GM12801 (cell line): ENCODE measurements at regions not wholly inside any gene's neighbourhood (a gene's known extent, or its start where the extent isn't known, plus 50 kb on each side); places are given as distances from the start of the nearest gene placed in this dataset.

Source experiments
- CTCF ChIP-seq: IDR thresholded peaks from one replicate; pipeline ENCODE4 v1.5.1; 2011; ENCODE audit warnings: control low read depth; ENCODE audit not compliant: insufficient read length; ENCODE audit errors: extremely low read depth

DNA sequence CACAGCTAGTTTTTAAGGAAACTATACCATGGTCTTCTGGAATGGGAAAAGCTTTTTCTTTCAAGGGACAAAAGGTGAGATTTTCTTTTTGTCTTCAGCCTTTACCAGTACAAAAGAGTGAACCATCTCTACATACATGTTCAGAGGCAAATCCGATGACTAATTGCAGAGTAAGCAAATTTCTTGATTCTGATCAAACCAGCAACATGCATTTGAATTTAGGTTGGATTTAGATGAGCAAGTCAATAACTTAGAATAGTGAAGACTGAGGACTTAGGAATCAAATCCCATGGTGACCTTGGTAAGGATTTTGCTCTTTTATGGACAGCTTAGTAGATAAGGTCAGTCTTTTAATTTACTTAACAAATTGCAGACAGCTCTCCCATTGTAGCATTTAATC, 65.9 kb upstream of the BLID start:
- no peak for TF ChIP-seq CTCF

DNA sequence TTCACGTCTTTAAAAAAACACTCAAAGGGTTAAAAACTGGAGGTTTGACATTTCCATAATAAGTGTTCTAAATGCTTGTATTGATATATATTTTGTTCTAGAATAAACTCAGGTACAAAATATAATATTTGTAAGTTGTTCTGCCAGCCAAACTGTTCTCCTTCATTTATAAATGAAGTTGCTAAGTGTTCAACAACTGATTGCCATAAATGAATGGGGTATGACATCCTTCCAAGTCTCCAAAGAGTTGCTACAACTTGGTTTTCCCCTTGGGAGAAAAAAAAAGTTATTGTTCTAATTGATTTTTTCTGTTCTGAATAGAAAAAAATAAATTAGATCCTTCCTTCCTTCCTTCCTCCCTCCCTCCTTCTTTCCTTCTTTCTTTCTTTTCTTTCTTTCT, 65.4 kb upstream of the BLID start:
- TF ChIP-seq CTCF: no peak

DNA sequence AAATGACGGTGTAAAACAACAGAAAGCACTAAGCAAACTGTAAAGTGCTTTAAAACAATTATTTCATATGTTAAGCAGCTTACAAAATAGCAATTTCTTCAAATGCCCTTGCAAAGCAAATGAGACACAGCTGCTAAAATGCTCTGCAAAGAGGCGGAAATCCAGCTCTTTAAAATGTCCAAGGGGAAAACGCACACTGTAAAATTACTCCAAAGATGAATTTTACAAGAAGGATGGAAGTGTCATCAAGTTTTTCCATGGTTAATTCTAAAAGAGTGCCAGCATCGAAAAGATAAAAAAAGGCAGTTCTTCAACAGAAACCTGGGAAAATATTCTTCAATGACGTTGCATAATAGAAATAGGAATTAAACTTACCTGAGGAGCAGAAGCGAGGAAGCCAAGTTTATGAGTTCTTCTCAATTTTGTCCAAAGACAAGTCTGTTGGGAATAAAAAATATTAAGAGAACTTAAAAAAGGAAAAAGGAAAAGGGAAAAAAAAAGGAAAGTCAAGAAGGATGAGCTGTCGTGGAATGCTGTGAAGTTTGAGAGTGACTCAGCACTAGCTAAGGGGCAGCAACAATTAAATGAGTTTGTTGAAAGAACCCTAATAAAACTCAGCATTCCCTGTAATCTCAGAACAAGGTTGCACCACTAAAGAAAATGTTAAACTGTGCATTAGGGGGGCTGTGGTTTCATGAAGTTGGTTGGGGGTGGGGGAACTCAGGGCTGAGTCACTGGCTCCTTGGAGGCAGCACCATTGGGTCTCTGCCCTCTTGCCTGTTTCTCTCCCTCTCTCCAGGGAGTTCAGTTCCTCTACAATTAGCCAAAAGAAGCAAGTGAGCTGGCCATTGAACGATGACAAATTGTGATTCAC, 64.2 kb upstream of the BLID start:
- no peak for TF ChIP-seq CTCF

DNA sequence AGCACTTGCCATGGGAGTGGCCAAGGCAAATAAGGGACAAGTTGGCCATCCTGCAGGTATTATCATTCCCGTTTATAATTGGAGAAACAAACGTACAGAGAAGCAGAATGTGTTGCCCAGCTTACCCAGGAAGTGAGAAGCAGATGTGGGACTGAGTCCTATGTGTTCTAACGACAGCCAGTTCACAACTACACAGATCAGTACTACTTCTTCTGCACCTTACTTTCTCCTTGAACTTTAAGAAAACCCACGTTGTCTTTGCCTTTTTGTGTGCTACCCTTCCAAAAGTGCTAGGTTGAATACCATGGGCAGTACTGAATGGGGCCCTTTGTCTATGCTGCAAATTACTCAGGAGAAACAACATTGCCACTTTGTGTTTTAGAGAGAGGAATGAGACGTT, 62.8 kb upstream of the BLID start:
- no peak for TF ChIP-seq CTCF

DNA sequence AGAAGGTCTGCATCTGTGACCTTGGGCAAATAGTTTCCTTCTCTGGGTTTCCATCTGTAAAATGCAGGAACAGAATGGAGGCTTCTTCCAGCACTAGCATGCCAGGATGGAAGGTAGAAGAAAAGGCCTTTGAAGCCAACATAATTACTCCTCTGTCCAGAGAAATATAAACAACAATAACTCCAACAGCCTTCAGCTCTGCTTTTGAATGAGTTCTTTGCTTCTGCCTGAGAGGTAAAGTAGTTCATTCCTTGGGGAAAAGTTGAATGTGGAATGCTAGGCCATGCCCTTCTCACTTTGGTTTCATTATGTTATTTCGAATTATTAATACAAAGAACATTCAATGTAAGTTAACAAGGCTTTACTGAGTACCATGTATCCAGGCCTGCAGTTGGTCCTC, 61.2 kb upstream of the BLID start:
- TF ChIP-seq CTCF: no peak

DNA sequence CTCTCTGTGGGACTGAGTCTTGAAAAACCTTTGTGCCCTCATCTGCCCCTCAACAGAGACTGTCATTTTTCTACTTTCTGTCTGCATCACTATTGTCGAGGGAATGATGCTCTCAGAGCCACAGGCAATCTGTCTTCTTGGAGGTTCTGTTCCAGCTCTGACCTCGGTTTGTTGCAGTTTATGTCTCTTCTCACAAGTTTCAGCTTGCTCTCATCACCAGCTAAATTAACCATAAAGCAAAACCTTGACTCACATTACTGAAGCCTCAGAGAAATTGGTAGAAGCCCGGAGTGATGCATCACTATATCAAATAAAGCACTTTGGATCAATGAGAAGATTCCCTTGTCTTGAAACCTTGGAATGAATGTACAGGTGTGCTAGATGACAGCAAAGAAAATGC, 60.6 kb upstream of the BLID start:
- TF ChIP-seq CTCF: no peak

GRCh38 chr11:122175306-122175705, 59.3 kb upstream of the BLID start:
- no peak for TF ChIP-seq CTCF
